H9 (cell line): ENCODE measurements at regions not wholly inside any gene's neighbourhood (a gene's known extent, or its start where the extent isn't known, plus 50 kb on each side); places are given as distances from the start of the nearest gene placed in this dataset.

Source experiments
- DNase-seq: peaks from one replicate; pipeline ENCODE4 v3.0.0-alpha.2; 2017
- H2AFZ ChIP-seq: one replicate; pipeline ENCODE4 v1.6.1; 2013; ENCODE audit warnings: mild to moderate bottlenecking, low read length, control low read depth, moderate library complexity
- H2AK5ac ChIP-seq: 2 replicates; pipeline ENCODE4 v1.6.1; 2013; ENCODE audit warnings: low read length, control low read depth, mixed read lengths; ENCODE audit not compliant: insufficient read length
- H2BK120ac ChIP-seq: one replicate; pipeline ENCODE4 v1.6.1; 2013; ENCODE audit warnings: low read depth, mild to moderate bottlenecking, low read length, control low read depth, inconsistent platforms; ENCODE audit not compliant: poor library complexity, severe bottlenecking
- H2BK12ac ChIP-seq: 2 replicates; pipeline ENCODE4 v1.6.1; 2013; ENCODE audit warnings: low read length, control low read depth, mixed read lengths, low read depth; ENCODE audit not compliant: insufficient read length
- H2BK15ac ChIP-seq: 2 replicates; pipeline ENCODE4 v1.6.1; 2013; ENCODE audit warnings: low read depth, low read length, control low read depth
- H2BK20ac ChIP-seq: one replicate; pipeline ENCODE4 v1.6.1; 2013; ENCODE audit warnings: low read depth, mild to moderate bottlenecking, low read length, control low read depth, inconsistent platforms; ENCODE audit not compliant: poor library complexity, severe bottlenecking
- H2BK5ac ChIP-seq: 2 replicates; pipeline ENCODE4 v1.6.1; 2013; ENCODE audit warnings: low read length, control low read depth, mixed read lengths; ENCODE audit not compliant: insufficient read length
- H3K14ac ChIP-seq: 2 replicates; pipeline ENCODE4 v1.6.1; 2013; ENCODE audit warnings: low read length, control low read depth; ENCODE audit not compliant: insufficient read depth
- H3K18ac ChIP-seq: 2 replicates; pipeline ENCODE4 v1.6.1; 2013; ENCODE audit warnings: low read depth, mild to moderate bottlenecking, mixed read lengths, low read length, control low read depth; ENCODE audit not compliant: insufficient read length
- H3K23ac ChIP-seq: 2 replicates; pipeline ENCODE4 v1.6.1; 2013; ENCODE audit warnings: low read length, control low read depth, mixed read lengths, low read depth; ENCODE audit not compliant: insufficient read length
- H3K23me2 ChIP-seq: 2 replicates; pipeline ENCODE4 v1.6.1; 2013; ENCODE audit warnings: low read depth, mild to moderate bottlenecking, mixed read lengths, low read length, control low read depth; ENCODE audit not compliant: insufficient read length, poor library complexity, severe bottlenecking
- H3K27ac ChIP-seq: 2 replicates; pipeline ENCODE4 v1.5.1; 2013; ENCODE audit warnings: low read length, control low read depth, mixed read lengths, low read depth; ENCODE audit not compliant: insufficient read length
- H3K27me3 ChIP-seq: 2 replicates; pipeline ENCODE4 v1.6.1; 2013; ENCODE audit warnings: low read length, control low read depth, inconsistent platforms; ENCODE audit not compliant: insufficient read depth
- H3K4ac ChIP-seq: 2 replicates; pipeline ENCODE4 v1.6.1; 2013; ENCODE audit warnings: low read depth, mild to moderate bottlenecking, control low read depth, inconsistent platforms, low read length, moderate library complexity
- H3K4me1 ChIP-seq: 2 replicates; pipeline ENCODE4 v1.6.1; 2013; ENCODE audit warnings: low read length, control low read depth, inconsistent platforms; ENCODE audit not compliant: insufficient read depth
- H3K4me2 ChIP-seq: 2 replicates; pipeline ENCODE4 v1.6.1; 2013; ENCODE audit warnings: low read length, control low read depth, mixed read lengths; ENCODE audit not compliant: insufficient read length, insufficient read depth
- H3K56ac ChIP-seq: 2 replicates; pipeline ENCODE4 v1.6.1; 2013; ENCODE audit warnings: low read depth, mild to moderate bottlenecking, mixed read lengths, low read length, control low read depth; ENCODE audit not compliant: insufficient read length
- H3K79me1 ChIP-seq: 2 replicates; pipeline ENCODE4 v1.6.1; 2013; ENCODE audit warnings: low read depth, mild to moderate bottlenecking, moderate library complexity, low read length, control low read depth, inconsistent platforms; ENCODE audit not compliant: insufficient read depth, poor library complexity, severe bottlenecking
- H3K79me2 ChIP-seq: 2 replicates; pipeline ENCODE4 v1.6.1; 2013; ENCODE audit warnings: low read length, control low read depth, inconsistent platforms; ENCODE audit not compliant: insufficient read depth
- H3K9ac ChIP-seq: 2 replicates; pipeline ENCODE4 v1.6.1; 2013; ENCODE audit warnings: low read length, control low read depth, mixed read lengths; ENCODE audit not compliant: insufficient read length; ENCODE audit errors: extremely low read depth
- H3K9me3 ChIP-seq: one replicate; pipeline ENCODE4 v1.6.1; 2013; ENCODE audit warnings: low read depth, low read length, inconsistent platforms; ENCODE audit not compliant: control insufficient read depth
- H3T11ph ChIP-seq: one replicate; pipeline ENCODE4 v1.6.1; 2013; ENCODE audit warnings: mild to moderate bottlenecking, low read length, control low read depth, inconsistent platforms
- H4K20me1 ChIP-seq: one replicate; pipeline ENCODE4 v1.6.1; 2013; ENCODE audit not compliant: control insufficient read depth, insufficient read length, insufficient read depth
- H4K5ac ChIP-seq: 2 replicates; pipeline ENCODE4 v1.6.1; 2013; ENCODE audit warnings: low read depth, mild to moderate bottlenecking, mixed read lengths, low read length, control low read depth; ENCODE audit not compliant: insufficient read length
- H4K8ac ChIP-seq: replicated peaks from 2 replicates; pipeline ENCODE4 v1.6.1; 2013; ENCODE audit warnings: low read length, control low read depth, mixed read lengths, low read depth; ENCODE audit not compliant: insufficient read length
- H4K91ac ChIP-seq: 2 replicates; pipeline ENCODE4 v1.6.1; 2013; ENCODE audit warnings: low read depth, mild to moderate bottlenecking, moderate library complexity, mixed read lengths, low read length, control low read depth; ENCODE audit not compliant: insufficient read length
- H3K27ac Mint-ChIP-seq, 3 experiments: 2 replicates in 2 of 3; 3 replicates in 1 of 3; pipeline ENCODE4 v1.8.0; 2020 to 2021; ENCODE audit warnings: mixed read lengths in 3 of 3, mild to moderate bottlenecking in 1 of 3, moderate library complexity in 1 of 3
- H3K27me3 Mint-ChIP-seq: 2 replicates; pipeline ENCODE4 v1.8.0; 2021; ENCODE audit warnings: low read depth, mild to moderate bottlenecking, moderate library complexity, mixed read lengths
- H3K36me3 Mint-ChIP-seq, 3 experiments: 2 replicates in 2 of 3; 3 replicates in 1 of 3; pipeline ENCODE4 v1.8.0; 2020 to 2021; ENCODE audit warnings: low read depth in 3 of 3, mixed read lengths in 3 of 3; ENCODE audit not compliant: insufficient read depth in 1 of 3
- H3K4me1 Mint-ChIP-seq, 2 experiments: 2 replicates each; pipeline ENCODE4 v1.8.0; 2020; ENCODE audit warnings: mixed read lengths in 2 of 2
- H3K4me3 Mint-ChIP-seq, 2 experiments: 2 replicates in 1 of 2; 3 replicates in 1 of 2; pipeline ENCODE4 v1.8.0; 2020 to 2021; ENCODE audit warnings: mild to moderate bottlenecking in 2 of 2, mixed read lengths in 2 of 2, moderate library complexity in 1 of 2
- H3K9me3 Mint-ChIP-seq, 2 experiments: 2 replicates in 1 of 2; 3 replicates in 1 of 2; pipeline ENCODE4 v1.8.0; 2020; ENCODE audit warnings: mild to moderate bottlenecking in 2 of 2, mixed read lengths in 2 of 2, moderate library complexity in 1 of 2
- CTCF ChIP-seq: fragments of 200-600 bp; sonication (generic); conservative IDR thresholded peaks from 3 replicates; pipeline ENCODE4 v1.8.0; 2021; ENCODE audit warnings: antibody characterized with exemption, mild to moderate bottlenecking
- WGBS: extraction: QIAGEN DNeasy Blood & Tissue Kit; methylation state at CpG from one replicate; pipeline ENCODE4 v1.1.7; 2013; ENCODE audit warnings: missing lambda C conversion rate, low lambda C conversion rate, mixed read lengths; ENCODE audit not compliant: insufficient read length; ENCODE audit errors: extremely low coverage; 5-methylcytosine and 5-hydroxymethylcytosine counted together

GRCh38 chr1:65494671-65495070, 74.2 kb downstream of the LEPR start:
- Histone ChIP-seq H2BK120ac (no peak overlapping the region), H3K9me3 (no peaks in the 10 kb centered on the region), H3K4ac (no peak overlapping the region), H4K20me1 (no peaks in the 10 kb centered on the region), H3K79me1 (no peaks in the 10 kb centered on the region), H3K23me2 (no peaks in the 10 kb centered on the region), H3K9ac (no peak overlapping the region), H3K27me3 (no peaks in the 10 kb centered on the region), H4K5ac (no peak overlapping the region), H4K91ac (no peak overlapping the region), H2AFZ (no peak overlapping the region), H2AK5ac (no peak overlapping the region), H3K4me2 (no peak overlapping the region), H3K4me1 (no peaks in the 10 kb centered on the region), H3T11ph (no peak overlapping the region), H2BK15ac (no peak overlapping the region), H3K27ac (no peak overlapping the region), H2BK5ac (no peak overlapping the region), H2BK12ac (no peak overlapping the region), H3K14ac (no peak overlapping the region), H4K8ac (no peak overlapping the region), H3K79me2 (no peaks in the 10 kb centered on the region), H3K23ac (no peak overlapping the region), H2BK20ac (no peak overlapping the region), H3K18ac (no peak overlapping the region), H3K56ac (no peak overlapping the region)
- no peak for TF ChIP-seq CTCF
- no peak overlapping the region for H3K27ac Mint-ChIP-seq
- H3K4me1 Mint-ChIP-seq = no peaks in the 10 kb centered on the region
- no peak for DNase-seq
- H3K36me3 Mint-ChIP-seq = no peaks in the 10 kb centered on the region
- no peaks in the 10 kb centered on the region for H3K9me3 Mint-ChIP-seq
- H3K4me3 Mint-ChIP-seq = no peak overlapping the region
- H3K27me3 Mint-ChIP-seq = no peaks in the 10 kb centered on the region
- no CpG with 5 or more reads among the region's 1 CpG for WGBS
